ENCODE measurements at regions not wholly inside any gene's neighbourhood (a gene's known extent, or its start where the extent isn't known, plus 50 kb on each side); places are given as distances from the start of the nearest gene placed in this dataset.

- TF ChIP-seq CTCF (IDR thresholded peaks at IDR 0.05), result no peak
- TF ChIP-seq REST (IDR thresholded peaks at IDR 0.05; ENCODE audit: low read depth, low read length), result no peak
- no peak for TF ChIP-seq EZH2phosphoT487 (IDR thresholded peaks at IDR 0.05; ENCODE audit: borderline replicate concordance, low read depth)
- TF ChIP-seq POLR2AphosphoS5 (IDR thresholded peaks at IDR 0.05; ENCODE audit: low read depth, low read length), result no peak
- TF ChIP-seq RCOR1 (IDR thresholded peaks at IDR 0.05; ENCODE audit: low read length), result no peak
- no peak for TF ChIP-seq RFX5 (IDR thresholded peaks at IDR 0.05; ENCODE audit: low read length)
- no peak for TF ChIP-seq RAD21 (IDR thresholded peaks at IDR 0.05; ENCODE audit: low read length)
- TF ChIP-seq GATA2 (CRISPR knock-in tag; IDR thresholded peaks at IDR 0.05), result no peak
Measured at GRCh38 chr2:17326717-17327116, 191.5 kb downstream of the RAD51AP2 start.
